Activated CD4-positive, CD25-positive, alpha-beta regulatory T cell treated with anti-CD3 and anti-CD28 coated beads, Interleukin-2, amount 50 U/mL, for 72 hours (primary cell): ENCODE measurements at regions not wholly inside any gene's neighbourhood (a gene's known extent, or its start where the extent isn't known, plus 50 kb on each side); places are given as distances from the start of the nearest gene placed in this dataset.
"Not testable (repeated sequence)": the region's sequence is repeated elsewhere in the genome, so short reads cannot be mapped to it uniquely, and the experiment has no call there.

Experiments used
- DNase-seq: peaks from one replicate; pipeline ENCODE4 v3.0.0; 2021

DNA sequence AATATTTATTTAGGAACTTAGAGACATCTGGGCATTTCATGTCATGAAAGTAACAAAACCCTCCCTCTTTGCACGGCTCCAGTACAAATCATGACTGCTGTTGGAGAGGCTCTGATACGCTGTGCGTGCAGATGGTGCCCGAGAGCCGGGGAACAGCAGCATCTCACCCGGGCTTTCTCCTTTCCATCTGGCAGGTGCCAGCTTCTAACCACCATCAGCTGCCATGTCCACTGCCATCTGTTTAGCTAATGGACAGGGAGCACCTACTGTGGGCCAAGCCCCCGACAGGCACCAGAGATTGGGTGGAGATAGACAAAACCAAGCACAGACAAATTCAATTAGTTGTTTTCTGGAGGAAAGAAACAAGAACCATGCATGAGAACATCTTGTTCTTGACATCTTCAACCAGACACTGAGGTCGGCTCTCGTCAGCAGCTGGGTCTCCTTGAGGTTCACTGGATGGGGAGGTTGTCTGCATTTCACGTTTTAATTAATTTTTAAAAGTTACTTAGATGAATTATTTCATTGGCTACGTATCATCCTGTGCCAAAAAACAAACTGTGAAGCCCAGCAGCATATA is 323.7 kb downstream of the THBS2 start:
- DNase-seq, result no peak

DNA sequence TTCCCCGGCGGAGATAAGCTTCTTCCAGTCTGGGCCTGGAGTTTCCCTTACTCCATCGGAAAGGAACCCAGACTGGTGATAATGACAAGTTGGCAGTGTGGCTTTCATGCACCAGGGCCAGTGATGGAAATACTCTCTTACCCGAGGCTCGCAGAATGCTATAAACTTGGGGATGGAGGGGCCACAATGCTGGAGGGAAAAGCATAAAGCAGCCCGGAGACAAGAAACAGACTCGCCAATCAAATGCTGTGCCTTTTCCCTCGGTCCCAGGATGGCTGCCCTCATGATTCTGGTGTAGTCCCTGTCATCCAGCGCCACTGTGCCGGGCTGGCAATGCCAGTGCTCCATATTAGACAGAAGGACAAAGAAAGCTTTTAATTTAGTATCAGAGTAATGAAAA is 325.6 kb downstream of the THBS2 start:
- no peak for DNase-seq

DNA sequence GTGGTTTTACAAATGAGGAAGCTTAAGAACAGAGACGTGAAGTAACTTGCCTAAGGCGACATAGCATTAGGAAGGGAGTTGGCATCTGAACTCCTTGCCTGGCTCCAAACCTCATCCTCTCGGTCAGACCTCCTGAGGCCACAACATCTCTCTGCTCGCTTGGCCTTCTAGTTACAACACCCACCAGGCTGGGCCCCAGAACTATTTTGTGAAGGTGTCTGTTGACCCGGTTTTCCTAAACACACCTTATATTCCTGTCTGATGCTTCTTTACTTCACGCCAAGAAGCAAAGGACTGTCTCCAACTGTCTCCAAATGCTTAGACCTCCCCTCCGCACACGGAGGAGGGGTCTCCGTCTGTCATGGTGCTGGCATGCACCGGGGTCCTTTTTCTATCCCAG is 326.6 kb downstream of the THBS2 start:
- DNase-seq, result no peak

DNA sequence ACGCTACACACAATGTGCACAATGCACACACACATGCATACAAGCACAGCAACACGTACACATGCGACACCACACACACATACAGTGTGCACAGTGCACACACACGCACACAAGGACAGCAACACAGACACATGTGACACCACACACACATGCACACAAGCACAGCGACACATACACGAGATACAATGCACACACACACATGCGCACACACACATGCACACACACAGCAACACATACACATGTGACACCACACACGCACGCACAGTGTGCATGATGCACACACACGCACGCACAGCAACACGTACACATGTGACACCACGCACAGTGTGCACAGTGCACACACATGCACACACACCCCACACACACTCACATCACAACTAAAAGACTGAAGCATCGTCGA is 327.3 kb downstream of the THBS2 start:
- DNase-seq, result no peak

DNA sequence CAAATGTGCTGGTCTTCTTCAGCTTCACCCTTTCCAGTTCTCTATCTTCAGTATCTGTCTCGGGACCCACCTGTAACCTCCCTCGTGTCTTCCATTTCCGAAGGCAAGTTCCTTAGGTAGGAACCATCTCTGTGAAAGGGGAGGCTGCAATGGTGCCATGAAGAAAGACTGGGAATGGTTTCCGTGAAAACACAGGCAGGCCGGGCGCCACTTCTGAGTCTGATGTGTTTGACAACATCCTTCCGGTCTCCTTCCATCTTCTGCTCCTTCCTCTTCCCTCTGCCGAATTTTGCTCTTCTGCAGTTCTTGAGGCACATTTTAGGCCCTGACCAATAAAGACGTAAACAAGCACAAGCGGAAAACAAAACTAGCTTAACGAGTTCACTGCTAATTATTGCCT is 328.0 kb downstream of the THBS2 start:
- DNase-seq, result no peak

DNA sequence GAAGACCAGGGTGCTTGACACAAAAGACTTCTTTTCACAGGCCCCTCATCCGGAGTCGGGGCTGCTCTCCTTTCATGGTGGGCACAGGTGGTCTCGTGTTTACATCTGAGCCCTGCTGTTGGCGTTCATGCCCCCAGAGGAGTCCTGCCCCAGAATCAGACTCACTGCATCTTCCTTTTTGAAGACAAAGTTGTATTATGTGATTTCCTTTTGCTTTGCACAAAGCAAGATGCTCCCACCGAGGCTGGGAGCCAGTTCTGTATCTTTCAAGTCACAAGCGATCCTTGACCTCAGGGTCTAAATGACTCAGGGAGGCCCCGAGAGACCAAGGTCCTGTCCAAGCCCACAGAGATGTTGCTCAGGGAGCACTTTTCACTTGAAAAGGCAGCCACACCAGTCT is 330.5 kb downstream of the THBS2 start:
- DNase-seq, result no peak

DNA sequence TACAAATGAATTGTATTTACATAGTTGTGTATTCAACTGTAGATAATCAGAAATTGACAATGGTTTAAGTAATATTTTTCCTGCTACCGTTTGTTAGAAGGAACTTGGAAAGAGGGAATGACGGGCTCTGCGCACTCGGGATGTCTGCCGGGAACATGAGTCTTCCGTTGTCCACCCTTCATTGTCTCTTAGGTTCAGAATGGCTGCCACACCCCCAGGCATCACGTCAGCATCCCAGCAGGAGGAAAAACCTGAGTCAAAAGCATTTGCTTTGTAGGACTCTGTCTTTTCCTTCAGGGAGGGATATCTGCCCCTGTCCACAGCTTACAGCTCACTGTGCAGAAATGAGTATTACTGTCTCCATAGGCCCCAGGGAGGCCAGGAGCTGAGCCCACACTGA is 331.2 kb downstream of the THBS2 start:
- DNase-seq, result no peak

DNA sequence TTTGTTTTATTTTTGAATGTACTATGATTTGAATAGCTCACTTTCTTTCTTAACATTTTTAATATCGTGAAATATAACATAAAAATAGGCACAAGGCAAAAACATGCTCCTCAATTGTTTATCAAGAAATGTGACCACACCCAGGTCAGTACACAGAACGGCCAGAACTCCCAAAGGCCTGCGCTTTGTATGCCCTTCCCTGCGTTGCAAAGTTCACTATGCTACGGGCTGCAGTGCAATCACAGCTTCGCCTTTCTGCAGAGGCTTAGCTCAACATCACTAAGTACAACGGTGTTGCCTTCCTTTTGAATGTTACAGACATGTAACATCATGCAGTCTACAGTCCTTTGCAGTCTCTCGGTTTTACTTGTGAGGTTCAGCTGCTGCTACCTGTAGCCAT is 333.4 kb downstream of the THBS2 start:
- no peak for DNase-seq

DNA sequence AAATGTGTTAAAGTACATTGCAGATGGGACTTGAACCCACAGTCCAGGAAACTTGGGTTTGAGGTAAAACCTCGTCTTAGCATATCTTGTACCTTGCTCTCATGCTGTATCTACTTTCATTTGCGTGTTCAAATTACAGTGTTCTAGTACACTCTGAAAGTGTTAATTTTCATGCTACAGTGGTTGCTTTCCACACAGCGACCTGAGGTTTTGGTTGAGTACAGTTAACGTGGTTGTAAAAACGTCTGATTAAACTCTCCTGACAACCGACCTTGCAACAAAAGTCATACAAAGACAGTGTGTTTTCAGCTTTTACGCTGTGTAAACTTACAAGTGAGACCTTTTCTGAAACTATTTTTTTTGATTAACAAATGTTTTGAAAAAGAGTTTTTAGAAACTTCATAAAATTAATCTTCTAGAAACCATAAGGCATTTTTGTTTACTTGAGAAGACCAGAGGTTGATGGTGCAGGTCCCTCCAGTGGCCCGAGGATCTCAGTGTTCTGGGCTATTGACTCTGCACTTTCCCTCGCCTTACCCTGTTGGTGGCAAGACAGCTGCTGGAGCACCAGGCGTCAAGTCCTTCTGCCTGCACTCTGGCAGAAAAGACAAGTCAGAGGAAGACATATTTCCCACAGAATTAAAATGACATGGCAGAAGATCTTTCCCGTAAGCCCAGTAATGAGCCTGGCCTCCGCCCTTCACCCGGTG is 334.0 kb downstream of the THBS2 start:
- no peak for DNase-seq

DNA sequence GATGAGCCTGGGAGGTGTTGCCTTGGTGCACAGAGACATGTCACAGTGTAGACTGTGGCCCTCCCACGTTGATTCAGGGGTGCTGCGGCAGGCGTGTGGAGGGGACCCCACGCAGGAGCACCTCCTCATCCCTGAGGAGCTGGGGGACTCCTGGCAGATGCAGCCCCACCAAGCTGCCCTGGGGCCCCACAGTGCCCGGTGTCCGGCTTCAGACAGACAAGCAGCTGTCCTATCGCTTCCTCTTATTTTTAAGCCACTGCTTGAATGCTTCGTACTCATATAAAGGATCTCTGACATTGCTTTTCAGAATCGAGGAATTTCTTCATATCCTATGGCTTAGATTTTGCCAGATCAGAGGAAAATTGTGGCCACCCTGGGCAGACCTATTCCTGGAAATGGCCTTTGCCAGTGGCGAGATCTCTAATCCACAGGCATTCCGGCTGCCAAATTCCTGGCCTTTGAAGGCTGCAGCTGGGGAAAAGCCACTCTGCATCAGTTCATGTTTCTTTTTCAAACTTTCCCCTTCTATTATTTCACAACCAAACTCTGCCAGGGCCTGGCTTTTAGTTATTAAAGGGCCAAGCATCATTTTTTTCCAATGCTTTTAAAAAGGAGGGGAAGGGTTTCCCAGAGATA is 337.0 kb downstream of the THBS2 start:
- no peak for DNase-seq

DNA sequence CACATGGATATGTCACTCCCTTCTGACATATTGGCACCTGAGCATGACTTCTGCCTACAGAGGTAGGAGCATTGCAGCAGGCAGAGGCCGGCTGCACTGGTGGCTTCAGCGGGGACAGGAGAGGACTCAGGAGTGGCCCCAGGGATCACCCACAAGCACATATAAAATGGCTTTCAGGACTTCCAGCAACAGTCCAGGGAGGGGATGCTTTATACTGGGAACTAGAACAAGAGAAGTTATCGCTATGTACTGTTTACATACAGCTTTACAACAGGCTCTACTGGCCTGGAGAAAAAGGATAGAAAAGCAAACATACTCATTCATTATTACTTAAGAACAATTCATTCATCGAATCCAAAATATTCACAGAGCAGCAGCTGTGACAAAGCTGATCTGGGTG is 337.8 kb downstream of the THBS2 start:
- DNase-seq, result no peak

DNA sequence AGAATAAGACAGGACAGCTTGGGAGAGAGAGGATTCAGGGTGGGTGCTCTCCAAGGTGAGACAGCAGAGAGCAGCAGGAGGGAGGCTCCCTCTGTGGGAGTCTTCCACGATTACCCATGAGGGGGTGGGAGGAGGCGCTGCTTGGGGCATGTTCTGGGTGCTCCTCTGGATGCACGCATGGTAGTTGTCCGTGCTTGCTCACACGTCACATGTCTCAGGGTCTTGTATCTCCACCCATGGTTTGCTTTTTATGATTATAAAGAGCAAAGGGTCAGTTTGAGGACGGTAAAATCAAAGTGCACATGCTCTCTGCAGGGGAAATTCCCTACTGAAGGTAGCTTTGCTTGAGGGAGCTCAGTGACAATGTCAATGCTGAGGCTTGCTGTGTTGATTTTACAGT is 338.4 kb downstream of the THBS2 start:
- DNase-seq, result no peak

DNA sequence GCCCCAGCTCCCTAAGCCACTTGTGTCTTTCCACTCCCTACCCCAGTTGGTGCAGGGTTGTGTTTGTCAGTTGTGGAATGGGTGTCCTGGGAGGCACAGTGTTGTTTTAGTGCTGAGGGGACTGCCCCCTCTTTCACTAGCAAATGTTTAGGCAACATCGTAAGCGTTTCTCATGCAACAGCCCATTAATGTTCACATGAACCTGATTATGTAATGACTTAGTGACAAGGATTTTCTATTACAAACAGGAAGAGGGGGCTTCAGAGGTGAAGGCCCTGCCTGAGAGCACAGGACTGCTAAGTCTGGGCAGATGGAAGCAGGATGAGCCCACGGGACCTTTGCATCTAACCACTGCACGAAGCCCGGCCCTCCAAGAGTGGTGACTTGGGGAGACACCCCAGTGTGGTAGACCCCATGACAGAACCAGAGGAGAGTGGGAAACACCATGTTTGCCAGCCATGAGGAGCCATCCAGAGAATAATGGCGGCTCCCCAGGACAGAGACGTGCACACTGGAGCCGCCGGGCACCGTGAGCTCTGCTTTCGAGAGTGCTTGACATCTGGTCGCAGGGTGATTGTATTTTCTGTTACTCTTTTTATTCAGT is 339.7 kb downstream of the THBS2 start:
- no peak for DNase-seq

DNA sequence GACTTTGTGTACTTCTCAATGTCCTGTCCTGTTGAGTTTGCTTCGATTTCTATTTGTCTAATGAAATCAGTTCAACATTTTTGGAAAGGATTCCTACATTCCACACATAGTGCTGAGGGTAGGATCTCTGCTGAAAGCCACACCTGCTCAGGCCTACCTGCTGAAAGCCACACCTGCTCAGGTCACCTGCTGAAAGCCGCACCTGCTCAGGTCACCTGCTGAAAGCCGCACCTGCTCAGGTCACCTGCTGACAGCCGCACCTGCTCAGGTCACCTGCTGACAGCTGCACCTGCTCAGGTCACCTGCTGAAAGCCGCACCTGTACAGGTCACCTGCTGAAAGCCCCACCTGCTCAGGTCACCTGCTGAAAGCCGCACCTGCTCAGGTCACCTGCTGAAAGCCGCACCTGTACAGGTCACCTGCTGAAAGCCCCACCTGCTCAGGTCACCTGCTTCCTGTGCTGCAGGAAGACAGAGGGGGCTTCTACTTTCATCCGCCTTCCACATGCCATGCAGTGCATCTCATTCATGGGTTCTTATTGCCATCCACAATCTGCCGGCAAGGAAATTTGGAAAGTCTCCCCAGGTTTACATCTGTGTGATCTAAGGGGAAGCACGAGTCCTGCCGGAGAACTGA is 340.3 kb downstream of the THBS2 start:
- DNase-seq, result not testable (repeated sequence)

DNA sequence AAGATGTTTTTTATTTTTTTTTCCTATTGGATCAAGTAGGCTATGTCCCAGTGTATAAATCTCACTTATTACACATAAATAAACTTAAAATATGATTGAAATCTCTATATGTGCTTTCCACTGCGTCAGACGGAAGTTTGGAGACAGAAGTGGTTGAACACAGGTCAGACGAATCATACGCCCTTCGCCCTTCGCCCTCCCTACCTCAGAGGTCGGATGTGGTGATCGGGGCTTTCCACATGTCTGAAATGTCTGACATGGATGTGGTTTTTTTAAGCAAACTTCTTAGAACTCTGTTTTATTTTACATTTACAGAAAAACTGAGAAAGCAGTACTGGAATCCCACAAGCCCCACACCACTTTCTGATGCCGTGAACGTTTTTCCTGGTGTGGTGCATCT is 344.4 kb downstream of the THBS2 start:
- no peak for DNase-seq

DNA sequence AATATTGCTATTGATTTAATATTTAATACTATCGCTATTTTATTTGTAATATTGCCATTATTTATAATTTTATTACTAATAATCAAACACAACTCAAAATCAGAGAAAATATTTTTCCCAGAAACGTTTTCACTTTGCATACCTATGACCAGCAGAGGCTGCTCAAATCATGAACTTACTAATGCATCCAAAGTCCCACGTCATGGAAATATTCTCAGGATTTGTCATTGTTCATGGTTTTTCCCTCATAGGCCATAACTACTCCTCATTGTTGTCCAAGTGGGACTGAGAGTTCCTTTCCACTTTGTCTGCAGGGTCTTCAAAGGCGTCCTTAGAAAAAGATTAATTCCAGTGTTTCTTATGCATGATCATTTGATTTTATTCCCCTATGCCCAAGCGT is 344.8 kb downstream of the THBS2 start:
- DNase-seq, result no peak

DNA sequence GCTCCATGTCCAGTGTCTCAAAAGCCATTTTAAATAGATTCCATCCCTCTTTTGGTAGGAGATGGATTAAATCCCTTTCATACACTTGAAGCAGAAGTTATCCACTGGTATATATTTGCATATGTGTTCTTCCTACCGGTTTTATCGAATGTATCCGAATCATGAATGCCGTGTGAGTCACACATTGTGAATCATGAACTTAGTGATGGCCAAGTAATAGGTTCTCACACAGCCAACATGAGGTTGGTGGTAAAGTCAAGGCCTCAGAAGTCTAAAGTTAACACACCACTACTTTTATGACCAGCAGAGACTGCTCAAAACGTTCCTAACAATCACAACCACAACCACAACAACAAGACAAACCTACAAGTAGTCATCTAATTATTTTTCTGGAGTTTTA is 345.5 kb downstream of the THBS2 start:
- no peak for DNase-seq

DNA sequence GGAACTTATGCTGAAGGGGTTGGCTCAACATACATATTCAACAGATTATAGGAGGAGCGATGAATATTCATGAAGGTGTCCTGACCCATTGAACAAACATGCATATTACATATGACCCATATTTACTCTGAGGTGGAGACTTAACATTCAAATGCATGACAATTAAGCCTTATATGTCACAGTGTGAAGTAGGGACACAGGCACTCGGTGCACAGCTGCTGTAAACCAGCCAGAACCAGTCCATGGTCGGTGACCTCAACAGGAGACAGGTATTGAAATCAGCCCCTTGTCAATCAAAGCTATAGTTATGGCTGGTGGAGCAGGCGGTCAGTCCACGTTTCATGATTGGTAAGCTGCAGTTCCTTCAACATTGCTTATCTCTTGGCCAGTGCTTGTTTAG is 347.3 kb downstream of the THBS2 start:
- no peak for DNase-seq

DNA sequence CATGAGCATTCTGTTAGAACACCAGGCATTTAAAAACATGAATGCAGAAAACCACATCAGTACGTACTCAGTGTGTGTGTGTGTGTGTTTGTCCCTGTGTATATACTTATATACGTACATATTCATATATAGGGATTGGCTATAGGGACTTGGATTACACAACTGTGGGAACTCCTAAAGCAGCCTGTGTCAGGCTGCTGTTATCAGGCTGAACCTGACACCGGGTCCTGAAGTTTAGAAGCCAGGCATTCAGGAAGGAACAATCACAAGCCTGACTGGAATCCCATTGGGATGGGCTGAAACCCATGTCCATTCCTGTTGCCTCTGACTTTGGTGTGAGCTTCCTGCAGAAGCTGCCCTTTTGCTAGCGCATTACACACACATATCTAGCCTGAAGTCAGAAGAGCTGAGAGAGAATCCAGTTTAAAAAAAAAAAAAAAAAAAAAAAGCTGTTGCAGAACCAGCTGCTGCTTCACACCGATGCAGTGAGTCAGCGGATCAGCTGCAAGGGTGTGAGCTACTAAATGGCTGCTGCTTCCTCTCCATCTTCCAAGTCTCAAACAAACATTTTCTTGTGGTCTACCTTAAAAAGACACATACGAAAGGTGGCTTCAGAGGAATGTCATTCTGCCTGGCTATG is 348.1 kb downstream of the THBS2 start:
- no peak for DNase-seq

DNA sequence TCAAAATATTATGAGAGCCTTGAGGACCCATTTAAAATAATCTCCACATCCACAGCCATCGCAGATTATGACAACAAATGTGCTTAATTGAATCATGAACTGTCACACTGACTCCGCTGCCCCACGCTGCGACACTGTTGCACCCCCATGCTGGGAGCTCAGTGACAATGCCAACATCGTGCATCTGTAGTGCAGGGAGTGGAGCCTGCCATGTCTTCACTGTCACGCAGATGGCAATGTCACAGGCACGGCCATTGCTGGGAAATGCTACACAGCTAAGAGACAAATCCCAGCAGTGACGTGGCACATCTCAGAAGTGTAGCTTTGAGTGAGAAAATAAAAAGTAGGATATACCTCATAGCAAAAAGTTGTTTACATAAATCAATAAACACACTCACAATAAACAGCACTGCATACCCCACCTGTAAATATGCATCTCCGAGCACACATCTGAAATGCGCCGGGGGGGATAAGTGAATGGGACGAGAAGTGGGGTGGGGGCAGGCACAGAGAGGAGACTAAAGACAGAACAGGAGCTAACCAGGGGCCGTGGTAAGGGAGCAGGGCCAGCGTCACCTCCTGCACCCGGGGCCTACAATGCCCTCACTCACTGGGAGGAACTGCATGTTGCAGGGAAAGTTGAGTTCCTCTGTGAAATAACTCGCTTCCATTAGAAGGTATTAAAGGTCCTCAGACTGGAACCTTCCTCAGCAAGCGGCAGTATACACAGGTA is 349.9 kb downstream of the THBS2 start:
- no peak for DNase-seq

DNA sequence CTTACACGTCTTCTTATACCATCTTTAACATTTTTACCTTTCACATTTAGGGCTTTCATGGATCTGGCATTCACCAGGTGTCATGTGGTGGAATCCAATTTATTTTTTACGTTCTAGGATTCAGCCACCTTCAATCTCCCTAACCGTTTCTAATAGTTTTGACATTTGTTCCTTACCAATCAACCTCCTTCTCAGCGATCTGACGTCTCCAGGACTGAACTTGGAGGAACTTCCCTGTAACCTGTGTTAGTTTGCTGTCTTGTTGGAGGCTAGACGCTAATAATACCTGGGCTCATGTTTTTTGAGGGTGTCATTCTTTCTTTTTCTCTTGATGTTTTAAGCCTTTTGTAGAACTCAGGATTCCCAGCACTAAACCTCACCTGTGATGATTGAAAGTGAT is 351.6 kb downstream of the THBS2 start:
- no peak for DNase-seq

DNA sequence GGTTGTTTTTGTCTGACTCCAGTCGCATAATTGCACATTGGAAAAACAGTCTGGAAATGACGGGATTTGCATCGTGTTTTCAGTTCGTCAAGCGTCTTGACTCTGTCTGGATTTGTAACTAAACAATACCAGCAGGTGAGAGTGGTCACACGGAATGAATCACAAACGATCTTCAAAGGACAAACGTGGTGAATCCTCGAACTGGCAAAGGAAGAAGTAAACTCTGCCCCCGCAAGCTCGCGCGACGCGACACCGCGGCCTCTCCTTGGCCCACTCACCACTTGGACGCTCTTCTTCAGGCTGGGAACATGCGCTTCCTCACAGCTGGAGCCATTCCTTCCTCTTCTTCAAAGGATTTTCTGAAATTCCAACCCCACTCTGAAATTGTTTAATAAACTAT is 352.6 kb downstream of the THBS2 start:
- no peak for DNase-seq

DNA sequence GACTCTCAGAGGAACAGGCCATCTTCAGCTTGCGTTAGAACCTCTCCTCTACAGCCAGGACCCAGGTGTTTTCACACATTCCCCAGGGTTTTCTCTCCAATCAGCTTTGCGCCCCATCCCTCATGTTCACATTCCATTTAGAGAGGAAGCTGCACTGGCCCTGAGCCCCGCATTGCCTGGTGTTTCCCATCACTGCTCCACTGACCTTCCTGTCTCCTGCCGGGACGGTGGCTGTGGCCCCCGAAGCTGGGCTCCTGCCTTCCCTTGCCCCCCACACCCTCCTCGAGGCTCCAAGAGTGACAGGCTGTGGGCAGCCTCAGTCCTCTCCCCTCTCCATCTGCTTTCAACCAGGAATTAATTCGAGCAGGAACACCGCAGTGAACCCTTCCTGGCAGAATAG is 357.3 kb downstream of the THBS2 start:
- no peak for DNase-seq
